GM21367 (cell line): ENCODE measurements at regions not wholly inside any gene's neighbourhood (a gene's known extent, or its start where the extent isn't known, plus 50 kb on each side); places are given as distances from the start of the nearest gene placed in this dataset.
"Not testable (repeated sequence)": the region's sequence is repeated elsewhere in the genome, so short reads cannot be mapped to it uniquely, and the experiment has no call there.

Experiments used
- ATAC-seq: cut with Tn5 transposase; IDR thresholded peaks from one replicate; pipeline ENCODE4 v1.9.1; 2021; ENCODE audit not compliant: unreplicated experiment

DNA sequence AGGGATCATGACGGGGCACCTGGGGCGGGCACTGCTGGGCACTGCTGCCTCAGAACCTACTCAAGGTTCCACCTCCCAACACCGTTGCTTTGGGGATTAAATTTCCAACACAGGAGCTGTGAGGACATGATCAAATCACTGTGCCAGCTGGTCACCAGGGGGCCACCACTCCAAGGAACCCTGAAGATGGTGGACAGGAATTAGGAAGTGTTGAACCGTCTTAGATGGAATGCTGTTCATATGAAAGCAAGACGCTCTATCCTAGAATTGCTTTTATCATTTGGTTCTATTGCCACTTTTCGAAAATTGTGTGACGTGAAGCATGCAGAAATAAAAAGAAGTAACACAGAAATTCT is 140.3 kb downstream of the DLL1 start:
- ATAC-seq, result no peak

GRCh38 chr6:170149681-170150589 is 140.9 kb downstream of the DLL1 start:
- ATAC-seq, result no peak

GRCh38 chr6:170148709-170149470 is 142.0 kb downstream of the DLL1 start:
- ATAC-seq, result no peak

- ATAC-seq, result no peak
Measured at GRCh38 chr6:170147832-170148708, 142.8 kb downstream of the DLL1 start.

DNA sequence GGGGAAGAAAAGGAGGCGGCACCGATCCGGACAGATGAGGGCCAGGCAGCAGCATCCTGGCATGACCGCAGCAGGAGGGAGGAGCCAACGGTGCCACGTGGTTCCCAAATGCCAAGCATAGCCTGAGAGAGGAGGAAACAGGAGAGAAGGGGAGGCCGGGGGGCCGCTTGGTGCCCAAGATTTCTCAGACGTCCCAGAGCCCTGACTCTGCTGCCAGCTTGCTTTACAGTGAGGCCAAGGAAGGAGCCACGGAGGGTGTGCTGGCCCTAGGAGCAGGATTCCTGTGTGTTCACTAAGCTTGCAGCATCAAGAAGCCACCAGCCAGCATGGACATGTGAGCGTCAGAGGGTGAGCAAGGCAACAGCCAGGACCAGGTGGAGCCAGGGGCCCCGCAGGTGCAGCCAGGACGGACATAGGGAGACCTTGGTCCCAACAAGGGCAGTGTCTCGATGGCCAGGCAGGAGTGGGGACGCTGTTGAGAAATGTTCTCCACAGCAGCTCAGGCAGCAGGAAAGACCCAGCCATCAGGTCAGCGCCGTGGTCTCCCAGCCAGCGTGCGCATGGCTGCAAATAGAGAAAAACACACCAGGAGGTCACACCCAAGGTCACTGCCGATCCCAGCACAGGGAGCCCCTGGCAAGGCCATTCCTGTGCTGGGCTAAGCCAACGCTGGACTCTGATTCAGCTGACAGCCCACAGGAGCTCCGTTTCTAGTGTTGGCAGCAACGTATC is 143.7 kb downstream of the DLL1 start:
- ATAC-seq, result no peak

- no peak for ATAC-seq
Measured at GRCh38 chr6:170146640-170147039, 144.2 kb downstream of the DLL1 start.

DNA sequence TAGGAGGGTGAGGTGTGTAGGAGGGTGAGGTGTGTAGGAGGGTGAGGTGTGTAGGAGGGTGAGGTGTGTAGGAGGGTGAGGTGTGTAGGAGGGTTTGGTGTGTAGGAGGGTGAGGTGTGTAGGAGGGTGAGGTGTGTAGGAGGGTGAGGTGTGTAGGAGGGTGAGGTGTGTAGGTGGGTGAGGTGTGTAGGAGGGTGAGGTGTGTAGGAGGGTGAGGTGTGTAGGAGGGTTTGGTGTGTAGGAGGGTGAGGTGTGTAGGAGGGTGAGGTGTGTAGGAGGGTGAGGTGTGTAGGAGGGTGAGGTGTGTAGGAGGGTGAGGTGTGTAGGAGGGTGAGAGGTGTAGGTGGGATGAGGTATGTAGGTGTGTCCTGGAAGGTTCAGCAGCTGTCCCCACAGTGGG is 144.7 kb downstream of the DLL1 start:
- not testable (repeated sequence) for ATAC-seq

DNA sequence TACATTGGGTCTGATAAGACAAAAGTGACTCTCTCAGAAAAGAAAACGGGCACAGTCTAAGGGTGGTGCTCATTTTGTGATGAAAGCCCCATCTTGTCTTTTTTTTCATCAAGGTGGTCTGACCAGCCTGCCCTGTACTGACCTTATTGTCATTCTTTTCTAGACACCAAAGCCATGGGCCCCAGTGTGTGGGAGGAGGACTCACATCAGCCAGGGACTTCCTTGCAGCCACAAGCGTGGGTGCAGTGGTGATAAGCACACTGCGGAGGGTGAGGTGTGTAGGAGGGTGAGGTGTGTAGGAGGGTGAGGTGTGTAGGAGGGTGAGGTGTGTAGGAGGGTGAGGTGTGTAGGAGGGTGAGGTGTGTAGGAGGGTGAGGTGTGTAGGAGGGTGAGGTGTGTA is 145.2 kb downstream of the DLL1 start:
- not testable (repeated sequence) for ATAC-seq

- no peak for ATAC-seq
Measured at GRCh38 chr6:170145272-170145592, 145.6 kb downstream of the DLL1 start.

DNA sequence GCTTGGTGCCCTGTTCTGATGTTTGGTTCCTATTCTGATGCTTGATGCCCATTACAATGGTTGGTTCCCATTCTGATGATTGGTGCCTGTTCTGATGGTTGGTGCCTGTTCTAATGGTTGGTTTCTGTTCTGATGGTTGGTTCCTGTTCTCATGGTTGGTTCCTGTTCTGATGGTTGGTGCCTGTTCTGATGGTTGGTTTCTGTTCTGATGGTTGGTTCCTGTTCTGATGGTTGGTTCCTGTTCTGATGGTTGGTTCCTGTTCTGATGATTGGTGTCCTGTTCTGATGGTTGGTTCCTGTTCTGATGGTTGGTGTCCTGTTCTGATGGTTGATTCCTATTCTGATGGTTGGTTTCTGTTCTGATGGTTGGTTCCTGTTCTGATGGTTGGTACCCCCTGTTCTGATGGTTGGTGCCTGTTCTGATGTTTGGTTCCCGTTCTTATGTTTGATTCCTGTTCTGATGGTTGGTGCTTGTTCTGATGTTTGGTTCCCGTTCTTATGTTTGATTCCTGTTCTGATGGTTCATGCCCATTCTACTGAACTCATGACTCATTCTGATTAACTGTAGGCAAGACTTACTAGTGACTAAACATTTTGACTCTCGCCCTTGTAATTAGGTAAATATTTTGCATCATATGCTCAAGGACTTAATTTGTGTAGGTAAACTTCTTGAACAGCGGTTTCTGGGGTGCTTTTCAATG is 146.2 kb downstream of the DLL1 start:
- ATAC-seq, result no peak

GRCh38 chr6:170143401-170144150 is 147.3 kb downstream of the DLL1 start:
- no peak for ATAC-seq

DNA sequence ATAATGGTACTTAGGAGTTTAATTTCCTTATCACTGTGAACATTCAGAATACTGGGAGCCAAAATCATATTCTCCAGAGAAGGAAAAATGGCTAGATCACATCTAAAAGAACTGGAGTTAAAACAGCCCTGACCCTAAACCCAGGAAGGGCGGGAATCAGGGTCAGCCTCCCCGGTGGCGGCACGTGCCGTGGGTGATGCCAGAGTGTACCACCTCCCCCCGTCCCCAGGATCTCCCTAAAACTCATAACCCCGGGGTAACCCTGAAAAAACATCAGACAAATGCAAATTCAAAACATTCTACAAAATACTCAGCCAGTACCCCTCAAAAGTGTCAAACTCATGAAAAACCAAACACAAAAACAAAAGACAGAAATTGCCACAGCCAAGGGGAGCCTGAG is 148.3 kb downstream of the DLL1 start:
- ATAC-seq, result no peak

- not testable (repeated sequence) for ATAC-seq
Measured at GRCh38 chr6:170141061-170141460, 149.8 kb downstream of the DLL1 start.

- ATAC-seq, result no peak
Measured at GRCh38 chr6:170140129-170140528, 150.7 kb downstream of the DLL1 start.

GRCh38 chr6:170139531-170139930 is 151.3 kb downstream of the DLL1 start:
- ATAC-seq, result no peak

GRCh38 chr6:170139046-170139445 is 151.8 kb downstream of the DLL1 start:
- not testable (repeated sequence) for ATAC-seq

GRCh38 chr6:170137911-170138910 is 152.7 kb downstream of the DLL1 start:
- ATAC-seq, result no peak
